Glutamatergic neuron (in vitro differentiated cells): ENCODE measurements at regions not wholly inside any gene's neighbourhood (a gene's known extent, or its start where the extent isn't known, plus 50 kb on each side); places are given as distances from the start of the nearest gene placed in this dataset.

Source experiments
- DNase-seq: peaks from one replicate; pipeline ENCODE4 v3.0.0; 2022
- H3K27ac Mint-ChIP-seq: one replicate; pipeline ENCODE4 v1.8.0; 2020; ENCODE audit warnings: mild to moderate bottlenecking, mixed read lengths, inconsistent platforms; ENCODE audit not compliant: unreplicated experiment
- H3K27me3 Mint-ChIP-seq: one replicate; pipeline ENCODE4 v1.8.0; 2020; ENCODE audit warnings: mild to moderate bottlenecking, moderate library complexity, mixed read lengths, inconsistent platforms; ENCODE audit not compliant: unreplicated experiment
- H3K36me3 Mint-ChIP-seq: one replicate; pipeline ENCODE4 v1.8.0; 2020; ENCODE audit warnings: mild to moderate bottlenecking, mixed read lengths, inconsistent platforms; ENCODE audit not compliant: unreplicated experiment
- H3K4me1 Mint-ChIP-seq: one replicate; pipeline ENCODE4 v1.8.0; 2020; ENCODE audit warnings: mild to moderate bottlenecking, low read depth, mixed read lengths, inconsistent platforms; ENCODE audit not compliant: unreplicated experiment
- H3K4me3 Mint-ChIP-seq: one replicate; pipeline ENCODE4 v1.8.0; 2020; ENCODE audit warnings: mild to moderate bottlenecking, mixed read lengths, inconsistent platforms; ENCODE audit not compliant: unreplicated experiment
- H3K9me3 Mint-ChIP-seq: one replicate; pipeline ENCODE4 v1.8.0; 2020; ENCODE audit warnings: mild to moderate bottlenecking, moderate library complexity, mixed read lengths, inconsistent platforms; ENCODE audit not compliant: unreplicated experiment
- CTCF ChIP-seq: fragments of 200-600 bp; sonication (generic); IDR thresholded peaks from one replicate; pipeline ENCODE4 v1.5.0; 2021; ENCODE audit not compliant: partially characterized antibody, unreplicated experiment

GRCh38 chr6:126926926-126927325 lies 191.5 kb upstream of the RSPO3 start:
- Mint-ChIP-seq H3K36me3 (no peaks in the 10 kb centered on the region), H3K4me1 (no peaks in the 10 kb centered on the region), H3K27me3 (peaks cover 2% of the 10 kb centered on the region), H3K4me3 (no peak overlapping the region), H3K27ac (no peak overlapping the region), H3K9me3 (no peaks in the 10 kb centered on the region)
- TF ChIP-seq CTCF = no peak
- no peak for DNase-seq

- no peaks in the 10 kb centered on the region for H3K9me3 Mint-ChIP-seq
- no peak for DNase-seq
- H3K36me3 Mint-ChIP-seq = no peaks in the 10 kb centered on the region
- H3K27ac Mint-ChIP-seq = no peak overlapping the region
- H3K4me3 Mint-ChIP-seq = no peak overlapping the region
- no peaks in the 10 kb centered on the region for H3K4me1 Mint-ChIP-seq
- peaks cover 2% of the 10 kb centered on the region for H3K27me3 Mint-ChIP-seq
- no peak for TF ChIP-seq CTCF
These were observed 190.6 kb upstream of the RSPO3 start for GRCh38 chr6:126927841-126928240.

GRCh38 chr6:126937426-126937825 lies 181.0 kb upstream of the RSPO3 start:
- no peak overlapping the region for H3K27ac Mint-ChIP-seq
- H3K9me3 Mint-ChIP-seq = no peaks in the 10 kb centered on the region
- H3K4me3 Mint-ChIP-seq = no peak overlapping the region
- H3K27me3 Mint-ChIP-seq = no peaks in the 10 kb centered on the region
- TF ChIP-seq CTCF = no peak
- H3K36me3 Mint-ChIP-seq = no peaks in the 10 kb centered on the region
- DNase-seq = no peak
- H3K4me1 Mint-ChIP-seq = no peaks in the 10 kb centered on the region

GRCh38 chr6:126939784-126940183 lies 178.7 kb upstream of the RSPO3 start:
- Mint-ChIP-seq H3K27me3 (no peaks in the 10 kb centered on the region), H3K9me3 (no peaks in the 10 kb centered on the region), H3K36me3 (no peaks in the 10 kb centered on the region), H3K27ac (no peak overlapping the region), H3K4me1 (no peaks in the 10 kb centered on the region), H3K4me3 (no peak overlapping the region)
- no peak for TF ChIP-seq CTCF
- DNase-seq = no peak

GRCh38 chr6:126941751-126942150 lies 176.7 kb upstream of the RSPO3 start:
- no peak for DNase-seq
- no peaks in the 10 kb centered on the region for H3K4me1 Mint-ChIP-seq
- H3K27me3 Mint-ChIP-seq = no peaks in the 10 kb centered on the region
- no peak overlapping the region for H3K27ac Mint-ChIP-seq
- H3K36me3 Mint-ChIP-seq = no peaks in the 10 kb centered on the region
- H3K9me3 Mint-ChIP-seq = no peaks in the 10 kb centered on the region
- H3K4me3 Mint-ChIP-seq = no peak overlapping the region
- no peak for TF ChIP-seq CTCF
